Loucy (cell line): ENCODE measurements at regions not wholly inside any gene's neighbourhood (a gene's known extent, or its start where the extent isn't known, plus 50 kb on each side); places are given as distances from the start of the nearest gene placed in this dataset.

Experiments
- H2AFZ ChIP-seq: fragments of 200-600 bp; sonication (generic); 2 replicates; pipeline ENCODE4 v1.6.0; 2016; ENCODE audit warnings: antibody characterized with exemption, mild to moderate bottlenecking, low read length, moderate library complexity
- H3F3A ChIP-seq: fragments of 200-600 bp; 2 replicates; pipeline ENCODE4 v1.6.0; 2016; ENCODE audit warnings: antibody characterized with exemption, low read depth, mild to moderate bottlenecking
- H3K27me3 ChIP-seq: fragments of 200-600 bp; sonication (generic); 2 replicates; pipeline ENCODE4 v1.6.1; 2014; ENCODE audit warnings: low read length, mild to moderate bottlenecking; ENCODE audit not compliant: insufficient read depth, poor library complexity, severe bottlenecking
- H3K36me3 ChIP-seq: fragments of 200-600 bp; sonication (generic); 2 replicates; pipeline ENCODE4 v1.6.1; 2016; ENCODE audit warnings: low read length; ENCODE audit not compliant: insufficient read depth
- H3K4me1 ChIP-seq: fragments of 200-600 bp; sonication (generic); 2 replicates; pipeline ENCODE4 v1.5.1; 2014; ENCODE audit warnings: low read length, mild to moderate bottlenecking; ENCODE audit not compliant: insufficient read depth, poor library complexity, severe bottlenecking
- H3K4me2 ChIP-seq: fragments of 200-600 bp; sonication (generic); 2 replicates; pipeline ENCODE4 v1.6.0; 2014; ENCODE audit warnings: antibody characterized with exemption, low read length, low read depth, mild to moderate bottlenecking; ENCODE audit not compliant: poor library complexity, severe bottlenecking
- H3K4me3 ChIP-seq: fragments of 200-600 bp; sonication (generic); 2 replicates; pipeline ENCODE4 v1.5.1; 2014; ENCODE audit warnings: low read length, mild to moderate bottlenecking, mixed read lengths; ENCODE audit not compliant: poor library complexity, severe bottlenecking
- H3K79me2 ChIP-seq: fragments of 200-600 bp; sonication (generic); 2 replicates; pipeline ENCODE4 v1.6.1; 2014; ENCODE audit warnings: low read length; ENCODE audit not compliant: insufficient read depth
- H3K9ac ChIP-seq: fragments of 200-600 bp; sonication (generic); 2 replicates; pipeline ENCODE4 v1.6.0; 2014; ENCODE audit warnings: mild to moderate bottlenecking, low read depth, low read length, moderate library complexity; ENCODE audit not compliant: poor library complexity, severe bottlenecking
- H3K9me2 ChIP-seq: fragments of 200-600 bp; sonication (generic); replicated peaks from 2 replicates; pipeline ENCODE4 v1.6.1; 2016; ENCODE audit warnings: low read depth, low read length, mixed read lengths
- H3K9me3 ChIP-seq: fragments of 200-600 bp; sonication (generic); 2 replicates; pipeline ENCODE4 v1.6.1; 2014; ENCODE audit warnings: mild to moderate bottlenecking, antibody characterized with exemption, low read length, low read depth; ENCODE audit not compliant: insufficient read depth
- H4K20me1 ChIP-seq: fragments of 200-600 bp; sonication (generic); 2 replicates; pipeline ENCODE4 v1.6.0; 2014; ENCODE audit warnings: antibody characterized with exemption, low read length, mild to moderate bottlenecking; ENCODE audit not compliant: insufficient read depth, poor library complexity, severe bottlenecking
- EZH2phosphoT487 ChIP-seq: fragments of 200-600 bp; IDR thresholded peaks from 2 replicates; pipeline ENCODE4 v1.6.1; 2018; ENCODE audit warnings: antibody characterized with exemption, mild to moderate bottlenecking, moderate library complexity, borderline replicate concordance
- TF ChIP-seq, protein P1 (sequence below): fragments of 200-600 bp; sonication (generic); conservative IDR thresholded peaks from 2 replicates; pipeline ENCODE4 v1.5.1; 2014; ENCODE audit warnings: mild to moderate bottlenecking, antibody characterized with exemption, low read length

DNA sequence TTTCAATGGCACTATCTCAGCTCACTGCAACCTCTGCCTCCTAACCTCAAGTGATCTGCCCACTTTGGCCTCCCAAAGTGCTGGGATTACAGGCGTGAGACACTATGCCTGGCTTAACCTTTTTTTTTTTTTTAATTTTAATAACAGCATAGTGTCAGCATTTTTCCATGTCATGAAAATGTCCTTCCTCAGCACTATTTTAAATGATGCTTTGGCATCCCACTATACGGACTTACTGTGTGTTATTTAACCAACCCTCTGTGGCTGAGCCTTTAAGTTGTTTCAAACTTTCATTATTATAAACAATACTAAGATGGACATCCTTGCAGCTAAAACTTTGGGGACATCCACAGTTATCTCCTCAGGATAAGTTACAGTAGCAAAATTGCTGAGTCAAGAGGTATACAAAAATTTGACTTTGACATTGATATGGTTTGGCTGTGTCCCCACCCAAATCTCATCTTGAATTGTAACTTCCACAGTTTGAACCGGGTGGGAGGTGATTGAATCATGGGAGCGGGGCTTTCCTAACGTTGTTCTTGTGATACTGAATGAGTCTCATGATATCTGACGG, 123.8 kb upstream of the JARID2 start:
- Histone ChIP-seq H3K4me1 (no peaks in the 10 kb centered on the region), H3K9ac (no peak overlapping the region), H3F3A (no peaks in the 10 kb centered on the region), H3K4me2 (no peak overlapping the region), H3K9me2 (no peaks in the 10 kb centered on the region), H4K20me1 (no peaks in the 10 kb centered on the region), H3K27me3 (no peaks in the 10 kb centered on the region), H3K4me3 (no peak overlapping the region), H3K79me2 (no peaks in the 10 kb centered on the region), H3K9me3 (no peaks in the 10 kb centered on the region), H3K36me3 (no peaks in the 10 kb centered on the region), H2AFZ (no peak overlapping the region)
- TF ChIP-seq EZH2phosphoT487, result no peak
- TF ChIP-seq, protein P1, sequence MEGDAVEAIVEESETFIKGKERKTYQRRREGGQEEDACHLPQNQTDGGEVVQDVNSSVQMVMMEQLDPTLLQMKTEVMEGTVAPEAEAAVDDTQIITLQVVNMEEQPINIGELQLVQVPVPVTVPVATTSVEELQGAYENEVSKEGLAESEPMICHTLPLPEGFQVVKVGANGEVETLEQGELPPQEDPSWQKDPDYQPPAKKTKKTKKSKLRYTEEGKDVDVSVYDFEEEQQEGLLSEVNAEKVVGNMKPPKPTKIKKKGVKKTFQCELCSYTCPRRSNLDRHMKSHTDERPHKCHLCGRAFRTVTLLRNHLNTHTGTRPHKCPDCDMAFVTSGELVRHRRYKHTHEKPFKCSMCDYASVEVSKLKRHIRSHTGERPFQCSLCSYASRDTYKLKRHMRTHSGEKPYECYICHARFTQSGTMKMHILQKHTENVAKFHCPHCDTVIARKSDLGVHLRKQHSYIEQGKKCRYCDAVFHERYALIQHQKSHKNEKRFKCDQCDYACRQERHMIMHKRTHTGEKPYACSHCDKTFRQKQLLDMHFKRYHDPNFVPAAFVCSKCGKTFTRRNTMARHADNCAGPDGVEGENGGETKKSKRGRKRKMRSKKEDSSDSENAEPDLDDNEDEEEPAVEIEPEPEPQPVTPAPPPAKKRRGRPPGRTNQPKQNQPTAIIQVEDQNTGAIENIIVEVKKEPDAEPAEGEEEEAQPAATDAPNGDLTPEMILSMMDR, result no peak

DNA sequence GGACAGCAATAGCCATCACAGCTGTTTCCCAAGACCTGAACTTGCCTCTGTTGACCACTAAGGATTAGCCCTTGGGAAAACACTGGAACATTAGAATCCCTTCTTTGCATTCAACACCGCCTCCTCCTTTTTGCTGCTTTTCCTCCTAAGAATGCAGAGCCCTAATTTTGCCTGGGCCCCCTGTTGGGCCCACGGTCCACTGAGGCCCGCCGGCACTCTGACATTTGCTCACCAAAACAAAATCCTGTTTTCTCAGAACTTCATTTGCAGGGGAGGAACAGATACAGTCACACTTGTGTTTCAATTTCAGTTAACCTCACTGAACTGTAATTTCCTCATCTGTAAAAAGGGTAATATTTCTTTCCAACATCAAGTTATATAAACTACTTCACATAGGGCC, 116.0 kb upstream of the JARID2 start:
- H3K9ac ChIP-seq, result no peak overlapping the region
- no peaks in the 10 kb centered on the region for H3K9me2 ChIP-seq
- no peaks in the 10 kb centered on the region for H3K4me1 ChIP-seq
- no peak overlapping the region for H3K4me3 ChIP-seq
- no peaks in the 10 kb centered on the region for H3K79me2 ChIP-seq
- H3K4me2 ChIP-seq, result no peak overlapping the region
- H2AFZ ChIP-seq, result no peak overlapping the region
- H3K27me3 ChIP-seq, result no peaks in the 10 kb centered on the region
- no peaks in the 10 kb centered on the region for H3K36me3 ChIP-seq
- H3F3A ChIP-seq, result no peaks in the 10 kb centered on the region
- H4K20me1 ChIP-seq, result no peaks in the 10 kb centered on the region
- H3K9me3 ChIP-seq, result no peaks in the 10 kb centered on the region
- TF ChIP-seq, protein P1, result no peak
- TF ChIP-seq EZH2phosphoT487, result no peak

DNA sequence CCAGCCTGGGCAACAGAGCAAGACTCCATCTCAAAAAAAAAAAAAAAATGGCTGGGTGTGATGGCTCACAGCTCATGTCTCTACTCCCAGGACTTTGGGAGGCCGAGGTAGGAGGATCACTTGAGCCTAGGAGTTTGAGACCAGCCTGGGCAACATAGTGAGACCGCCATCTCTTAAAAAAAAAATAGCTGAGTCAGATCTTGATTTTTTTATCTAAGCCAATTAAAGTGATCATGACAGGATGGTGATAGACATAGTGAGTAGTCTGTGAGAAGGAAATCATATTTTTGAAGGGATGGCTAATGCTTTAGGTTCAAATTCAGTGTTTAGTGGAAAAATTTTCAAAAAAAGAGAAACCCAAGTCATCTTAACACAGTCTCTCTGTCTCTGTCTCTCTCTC, 114.6 kb upstream of the JARID2 start:
- H3F3A ChIP-seq, result no peaks in the 10 kb centered on the region
- no peaks in the 10 kb centered on the region for H3K36me3 ChIP-seq
- H3K4me2 ChIP-seq, result no peak overlapping the region
- no peak overlapping the region for H2AFZ ChIP-seq
- no peaks in the 10 kb centered on the region for H3K9me3 ChIP-seq
- no peaks in the 10 kb centered on the region for H3K27me3 ChIP-seq
- TF ChIP-seq, protein P1, result no peak
- no peak for TF ChIP-seq EZH2phosphoT487
- H3K4me1 ChIP-seq, result no peaks in the 10 kb centered on the region
- no peak overlapping the region for H3K9ac ChIP-seq
- no peaks in the 10 kb centered on the region for H3K79me2 ChIP-seq
- no peak overlapping the region for H3K4me3 ChIP-seq
- H3K9me2 ChIP-seq, result no peaks in the 10 kb centered on the region
- H4K20me1 ChIP-seq, result no peaks in the 10 kb centered on the region
